ENCODE measurements at regions not wholly inside any gene's neighbourhood (a gene's known extent, or its start where the extent isn't known, plus 50 kb on each side); places are given as distances from the start of the nearest gene placed in this dataset.

GRCh38 chr16:86219655-86220445 lies 290.5 kb upstream of the FOXF1 start:
- no peak for TF ChIP-seq POLR2AphosphoS5 (IDR thresholded peaks at IDR 0.05; ENCODE audit: low read depth, low read length)
- no peak for TF ChIP-seq TAF1 (IDR thresholded peaks at IDR 0.05; ENCODE audit: low read depth, low read length)
- no peak for TF ChIP-seq POLR2A (IDR thresholded peaks at IDR 0.05; ENCODE audit: low read depth, low read length)
- no peak for TF ChIP-seq PAX5 (IDR thresholded peaks at IDR 0.05; ENCODE audit: insufficient read depth, low read length, severe bottlenecking)
- TF ChIP-seq SPI1 (IDR thresholded peaks at IDR 0.05; ENCODE audit: low read depth, low read length) = no peak
- no peak for TF ChIP-seq POU2F2 (IDR thresholded peaks at IDR 0.05; ENCODE audit: low read depth, low read length)
